ENCODE measurements at regions not wholly inside any gene's neighbourhood (a gene's known extent, or its start where the extent isn't known, plus 50 kb on each side); places are given as distances from the start of the nearest gene placed in this dataset.

GRCh38 chr4:187668526-187669082, 327.0 kb upstream of the ZFP42 start:
- TF ChIP-seq YY1 (IDR thresholded peaks at IDR 0.05; ENCODE audit: low read depth) (no peak), USF1 (IDR thresholded peaks at IDR 0.05) (no peak), CEBPB (IDR thresholded peaks at IDR 0.05) (no peak), CREB1 (IDR thresholded peaks at IDR 0.05; ENCODE audit: low read depth) (no peak), NFIC (IDR thresholded peaks at IDR 0.05) (no peak)

- TF ChIP-seq NFIC (IDR thresholded peaks at IDR 0.05): no peak
- no peak for TF ChIP-seq TEAD4 (IDR thresholded peaks at IDR 0.05)
- no peak for TF ChIP-seq REST (IDR thresholded peaks at IDR 0.05; ENCODE audit: low read depth)
- TF ChIP-seq TCF12 (IDR thresholded peaks at IDR 0.05; ENCODE audit: low read depth): no peak
Measured at GRCh38 chr4:187679450-187679849, 316.1 kb upstream of the ZFP42 start.

- no peak for TF ChIP-seq FOXM1 (IDR thresholded peaks at IDR 0.05; ENCODE audit: borderline replicate concordance, low read depth)
- TF ChIP-seq NFIC (IDR thresholded peaks at IDR 0.05): no peak
- TF ChIP-seq YY1 (IDR thresholded peaks at IDR 0.05; ENCODE audit: low read depth): no peak
- TF ChIP-seq TCF12 (IDR thresholded peaks at IDR 0.05; ENCODE audit: low read depth): no peak
- no peak for TF ChIP-seq RAD21 (IDR thresholded peaks at IDR 0.05; ENCODE audit: low read depth)
- no peak for TF ChIP-seq REST (IDR thresholded peaks at IDR 0.05; ENCODE audit: low read depth)
- TF ChIP-seq USF1 (IDR thresholded peaks at IDR 0.05): no peak
- no peak for TF ChIP-seq EGR1 (IDR thresholded peaks at IDR 0.05)
- TF ChIP-seq TEAD4 (IDR thresholded peaks at IDR 0.05): no peak
- no peak for TF ChIP-seq CREB1 (IDR thresholded peaks at IDR 0.05; ENCODE audit: low read depth)
- TF ChIP-seq TAF1 (IDR thresholded peaks at IDR 0.05; ENCODE audit: low read depth): no peak
Measured at GRCh38 chr4:187685247-187685646, 310.3 kb upstream of the ZFP42 start.

- TF ChIP-seq CREB1 (IDR thresholded peaks at IDR 0.05; ENCODE audit: low read depth) (no peak), TEAD4 (IDR thresholded peaks at IDR 0.05) (no peak), TCF12 (IDR thresholded peaks at IDR 0.05; ENCODE audit: low read depth) (no peak), EGR1 (IDR thresholded peaks at IDR 0.05) (no peak), NFIC (IDR thresholded peaks at IDR 0.05) (no peak), CEBPB (IDR thresholded peaks at IDR 0.05) (no peak), RAD21 (IDR thresholded peaks at IDR 0.05; ENCODE audit: low read depth) (no peak), ZBTB7A (IDR thresholded peaks at IDR 0.05; ENCODE audit: low read depth) (no peak), REST (IDR thresholded peaks at IDR 0.05; ENCODE audit: low read depth) (no peak), EP300 (IDR thresholded peaks at IDR 0.05; ENCODE audit: borderline replicate concordance) (no peak), YY1 (IDR thresholded peaks at IDR 0.05; ENCODE audit: low read depth) (no peak), FOXM1 (IDR thresholded peaks at IDR 0.05; ENCODE audit: borderline replicate concordance, low read depth) (no peak), USF1 (IDR thresholded peaks at IDR 0.05) (no peak), MAX (IDR thresholded peaks at IDR 0.05) (no peak), TAF1 (IDR thresholded peaks at IDR 0.05; ENCODE audit: low read depth) (no peak)
Measured at GRCh38 chr4:187687697-187688096, 307.9 kb upstream of the ZFP42 start.

- no peak for TF ChIP-seq USF1 (IDR thresholded peaks at IDR 0.05)
- TF ChIP-seq FOXM1 (IDR thresholded peaks at IDR 0.05; ENCODE audit: borderline replicate concordance, low read depth): no peak
- TF ChIP-seq EGR1 (IDR thresholded peaks at IDR 0.05): no peak
- no peak for TF ChIP-seq REST (IDR thresholded peaks at IDR 0.05; ENCODE audit: low read depth)
- TF ChIP-seq ZBTB7A (IDR thresholded peaks at IDR 0.05; ENCODE audit: low read depth): no peak
- TF ChIP-seq MAX (IDR thresholded peaks at IDR 0.05): no peak
- no peak for TF ChIP-seq EP300 (IDR thresholded peaks at IDR 0.05; ENCODE audit: borderline replicate concordance)
- TF ChIP-seq TAF1 (IDR thresholded peaks at IDR 0.05; ENCODE audit: low read depth): no peak
- no peak for TF ChIP-seq RAD21 (IDR thresholded peaks at IDR 0.05; ENCODE audit: low read depth)
- TF ChIP-seq NFIC (IDR thresholded peaks at IDR 0.05): no peak
- no peak for TF ChIP-seq YY1 (IDR thresholded peaks at IDR 0.05; ENCODE audit: low read depth)
- TF ChIP-seq TEAD4 (IDR thresholded peaks at IDR 0.05): no peak
- no peak for TF ChIP-seq CREB1 (IDR thresholded peaks at IDR 0.05; ENCODE audit: low read depth)
- no peak for TF ChIP-seq CEBPB (IDR thresholded peaks at IDR 0.05)
- TF ChIP-seq TCF12 (IDR thresholded peaks at IDR 0.05; ENCODE audit: low read depth): no peak
Measured at GRCh38 chr4:187692626-187693025, 302.9 kb upstream of the ZFP42 start.

Data from Ishikawa (cell line).